Ishikawa (cell line): ENCODE measurements at regions not wholly inside any gene's neighbourhood (a gene's known extent, or its start where the extent isn't known, plus 50 kb on each side); places are given as distances from the start of the nearest gene placed in this dataset.

Experiments
- CEBPB ChIP-seq: IDR thresholded peaks from 2 replicates; pipeline ENCODE4 v1.6.1; 2012
- CREB1 ChIP-seq: IDR thresholded peaks from 2 replicates; pipeline ENCODE4 v1.6.1; 2012; ENCODE audit warnings: low read depth
- EGR1 ChIP-seq: IDR thresholded peaks from 2 replicates; pipeline ENCODE4 v1.6.1; 2012
- EP300 ChIP-seq: IDR thresholded peaks from 2 replicates; pipeline ENCODE4 v1.6.1; 2012; ENCODE audit warnings: borderline replicate concordance
- FOXM1 ChIP-seq: IDR thresholded peaks from 2 replicates; pipeline ENCODE4 v1.6.1; 2012; ENCODE audit warnings: low read depth, borderline replicate concordance
- NFIC ChIP-seq: IDR thresholded peaks from 2 replicates; pipeline ENCODE4 v1.6.1; 2012
- RAD21 ChIP-seq: IDR thresholded peaks from 2 replicates; pipeline ENCODE4 v1.6.1; 2012; ENCODE audit warnings: low read depth
- REST ChIP-seq: IDR thresholded peaks from 2 replicates; pipeline ENCODE4 v1.6.1; 2012; ENCODE audit warnings: low read depth, mild to moderate bottlenecking
- TAF1 ChIP-seq: IDR thresholded peaks from 2 replicates; pipeline ENCODE4 v1.6.1; 2012; ENCODE audit warnings: low read depth, mild to moderate bottlenecking
- TCF12 ChIP-seq: IDR thresholded peaks from 2 replicates; pipeline ENCODE4 v1.6.1; 2012; ENCODE audit warnings: low read depth
- TEAD4 ChIP-seq: IDR thresholded peaks from 2 replicates; pipeline ENCODE4 v1.6.1; 2012
- USF1 ChIP-seq: IDR thresholded peaks from 2 replicates; pipeline ENCODE4 v1.6.1; 2012
- YY1 ChIP-seq: IDR thresholded peaks from 2 replicates; pipeline ENCODE4 v1.6.1; 2012; ENCODE audit warnings: low read depth
- ZBTB7A ChIP-seq: IDR thresholded peaks from 2 replicates; pipeline ENCODE4 v1.6.1; 2012; ENCODE audit warnings: low read depth
- TF ChIP-seq, protein P1 (sequence below): IDR thresholded peaks from 2 replicates; pipeline ENCODE4 v1.6.1; 2012

DNA sequence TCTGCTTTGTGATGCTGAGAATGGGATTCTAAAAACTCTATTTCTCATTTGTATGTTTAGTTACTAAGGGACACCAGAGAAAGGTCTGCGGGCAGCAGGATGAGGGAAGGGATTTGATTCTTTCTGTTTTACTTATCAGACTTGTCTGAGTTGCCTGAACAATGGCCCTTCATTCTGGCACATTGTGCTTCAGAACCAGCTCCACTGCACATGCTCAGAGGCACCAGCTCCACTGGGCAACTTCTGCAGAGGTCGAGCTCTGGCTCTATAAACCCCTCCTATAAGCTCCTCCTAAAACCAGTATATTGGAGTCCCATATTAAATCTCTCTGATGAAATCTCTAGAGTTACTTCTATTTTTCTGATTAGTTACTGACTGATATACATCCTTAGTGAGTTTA lies 453.2 kb upstream of the CDIN1 start:
- TF ChIP-seq TEAD4 (no peak), FOXM1 (no peak), CREB1 (no peak), NFIC (no peak), YY1 (no peak), TCF12 (no peak), EGR1 (no peak), TAF1 (no peak), USF1 (no peak), CEBPB (no peak), ZBTB7A (no peak), REST (no peak), EP300 (no peak), RAD21 (no peak)
- TF ChIP-seq, protein P1, sequence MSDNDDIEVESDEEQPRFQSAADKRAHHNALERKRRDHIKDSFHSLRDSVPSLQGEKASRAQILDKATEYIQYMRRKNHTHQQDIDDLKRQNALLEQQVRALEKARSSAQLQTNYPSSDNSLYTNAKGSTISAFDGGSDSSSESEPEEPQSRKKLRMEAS: no peak

GRCh38 chr15:36130641-36131310 lies 448.6 kb upstream of the CDIN1 start:
- TF ChIP-seq TAF1 (no peak), EP300 (no peak), EGR1 (no peak), FOXM1 (no peak), CEBPB (no peak), TCF12 (no peak), CREB1 (no peak), USF1 (no peak), ZBTB7A (no peak), RAD21 (no peak), TEAD4 (no peak), NFIC (no peak), REST (no peak)
- TF ChIP-seq, protein P1: no peak

GRCh38 chr15:36133742-36134141 lies 445.7 kb upstream of the CDIN1 start:
- TF ChIP-seq NFIC: no peak
- no peak for TF ChIP-seq RAD21
- TF ChIP-seq EGR1: no peak
- TF ChIP-seq REST: no peak
- TF ChIP-seq TCF12: no peak
- TF ChIP-seq, protein P1: no peak
- no peak for TF ChIP-seq TEAD4
- TF ChIP-seq EP300: no peak
- TF ChIP-seq YY1: no peak
- TF ChIP-seq CEBPB: no peak
- no peak for TF ChIP-seq TAF1
- no peak for TF ChIP-seq FOXM1
- no peak for TF ChIP-seq USF1
- TF ChIP-seq ZBTB7A: no peak
- TF ChIP-seq CREB1: no peak
